ENCODE measurements at regions not wholly inside any gene's neighbourhood (a gene's known extent, or its start where the extent isn't known, plus 50 kb on each side); places are given as distances from the start of the nearest gene placed in this dataset.

DNA sequence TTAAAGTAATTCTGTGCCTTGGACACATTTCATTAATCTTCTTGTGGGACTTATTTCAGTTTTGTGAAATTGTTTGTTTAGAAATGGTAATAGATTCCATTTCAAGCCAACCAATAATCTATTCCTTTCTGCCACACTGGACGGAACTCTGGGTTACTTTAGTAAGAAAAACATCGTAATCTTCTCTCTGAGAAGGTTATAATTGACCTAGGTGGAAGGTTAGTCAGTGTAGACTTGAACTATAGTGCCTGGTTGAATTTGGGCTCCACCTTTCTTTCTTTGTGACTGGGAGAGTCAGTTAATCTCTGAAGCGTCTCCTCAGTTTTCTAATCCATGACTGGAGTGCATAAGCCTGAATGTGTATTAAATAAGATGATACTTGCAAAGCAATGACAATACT is 89.7 kb upstream of the PRLR start:
- DNase-seq (ENCODE audit: low read depth in 3 of 3) = no peak

DNA sequence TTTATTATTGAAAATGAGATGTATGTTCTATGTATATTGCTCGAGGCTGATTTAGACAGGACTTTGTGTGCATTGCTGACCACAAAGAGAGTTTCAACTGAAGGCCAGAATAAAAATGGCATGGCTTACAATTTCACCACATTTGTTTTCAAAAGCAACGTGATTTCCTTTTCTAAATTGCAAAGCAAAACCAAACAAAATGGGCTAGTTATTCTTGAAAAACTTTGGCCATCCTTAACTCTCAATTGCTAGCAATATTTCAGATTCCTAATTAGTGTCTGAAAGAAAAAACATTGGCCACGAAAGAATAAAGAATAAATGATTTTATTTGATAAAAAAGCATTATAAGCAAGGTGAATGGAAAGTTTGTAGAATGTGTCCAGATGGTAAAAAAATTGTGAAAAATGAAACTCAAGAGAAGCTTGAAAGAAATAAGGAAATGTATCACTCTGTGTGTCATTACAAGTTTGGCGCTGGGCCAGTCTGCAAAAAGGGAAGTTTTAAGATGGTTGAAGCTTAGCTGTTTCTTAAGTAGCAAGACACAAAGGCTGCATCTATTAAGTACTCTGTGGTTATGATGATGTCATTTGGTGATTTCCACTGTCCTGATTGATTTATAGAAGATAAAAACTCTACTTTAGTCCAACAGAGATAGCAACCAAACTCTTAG is 89.2 kb upstream of the PRLR start:
- peak; percentile 6 to 73 (median 35) for DNase-seq (ENCODE audit: low read depth in 3 of 3)

DNA sequence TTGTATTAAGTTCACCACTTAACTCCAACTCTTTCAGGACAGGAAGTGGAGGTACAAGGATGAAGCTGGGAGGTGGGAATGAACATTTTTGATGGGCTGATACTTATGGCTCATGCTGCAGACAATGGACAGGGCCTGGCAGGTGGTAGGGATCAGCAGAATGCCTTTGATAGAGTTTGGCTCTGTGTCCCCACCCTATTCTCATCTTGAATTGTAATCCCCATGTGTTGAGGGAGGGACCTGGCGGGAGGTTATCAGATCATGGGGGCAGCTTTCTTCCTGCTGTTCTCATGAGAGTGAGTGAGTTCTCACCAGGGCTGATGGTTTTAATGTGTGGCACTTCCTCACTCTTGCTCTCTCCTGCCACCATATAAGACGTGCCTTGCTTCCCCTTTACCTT is 87.3 kb upstream of the PRLR start:
- DNase-seq (ENCODE audit: low read depth in 3 of 3) = no peak

- DNase-seq (ENCODE audit: low read depth in 3 of 3) = peak in 1 of 3 experiments; percentile 6
Measured at GRCh38 chr5:35316611-35317274, 86.5 kb upstream of the PRLR start.

DNA sequence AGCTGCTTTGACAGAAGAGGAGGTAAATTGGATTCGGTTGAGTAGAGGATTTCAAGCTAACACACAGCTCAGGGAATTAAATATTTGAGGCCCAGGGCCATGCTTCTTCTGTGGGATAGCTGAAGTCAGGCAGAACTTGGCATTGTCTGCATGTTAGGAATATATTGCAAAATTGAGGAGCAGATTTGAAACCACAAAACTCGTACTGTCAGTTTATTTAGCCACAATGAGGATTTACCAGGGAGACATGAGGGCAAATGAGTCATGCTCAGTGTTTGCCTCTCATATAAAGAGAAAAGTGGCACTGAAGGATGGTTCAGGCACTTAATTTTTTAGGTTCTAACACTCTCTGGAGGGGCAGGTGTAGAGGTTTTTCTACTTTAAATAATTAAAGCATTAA is 83.0 kb upstream of the PRLR start:
- no peak for DNase-seq (ENCODE audit: low read depth in 3 of 3)

DNA sequence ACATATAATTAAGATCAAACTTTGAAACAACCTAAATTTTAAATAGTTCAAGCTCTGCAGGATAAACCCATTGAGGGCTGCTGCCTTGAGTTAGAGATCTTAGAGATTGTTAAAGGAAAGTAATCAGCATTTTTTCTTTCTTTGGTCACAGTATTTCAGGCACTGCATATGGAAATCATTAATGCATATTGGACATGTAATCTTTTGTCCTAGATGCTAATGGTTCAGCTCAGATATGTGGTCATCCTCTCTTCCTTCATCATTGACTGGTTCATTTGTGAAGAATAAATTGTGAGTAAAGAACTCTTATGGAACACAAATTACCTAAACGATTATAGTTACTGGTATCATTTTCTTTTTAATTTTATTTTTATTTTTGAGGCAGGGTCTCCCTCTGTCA is 82.0 kb upstream of the PRLR start:
- no peak for DNase-seq (ENCODE audit: low read depth in 3 of 3)

GRCh38 chr5:35309365-35310130 is 79.3 kb upstream of the PRLR start:
- DNase-seq (ENCODE audit: low read depth in 3 of 3) = no peak

GRCh38 chr5:35308421-35308820 is 78.1 kb upstream of the PRLR start:
- DNase-seq (ENCODE audit: low read depth in 3 of 3) = no peak

- no peak for DNase-seq (ENCODE audit: low read depth in 3 of 3)
Measured at GRCh38 chr5:35306716-35307365, 76.6 kb upstream of the PRLR start.

DNA sequence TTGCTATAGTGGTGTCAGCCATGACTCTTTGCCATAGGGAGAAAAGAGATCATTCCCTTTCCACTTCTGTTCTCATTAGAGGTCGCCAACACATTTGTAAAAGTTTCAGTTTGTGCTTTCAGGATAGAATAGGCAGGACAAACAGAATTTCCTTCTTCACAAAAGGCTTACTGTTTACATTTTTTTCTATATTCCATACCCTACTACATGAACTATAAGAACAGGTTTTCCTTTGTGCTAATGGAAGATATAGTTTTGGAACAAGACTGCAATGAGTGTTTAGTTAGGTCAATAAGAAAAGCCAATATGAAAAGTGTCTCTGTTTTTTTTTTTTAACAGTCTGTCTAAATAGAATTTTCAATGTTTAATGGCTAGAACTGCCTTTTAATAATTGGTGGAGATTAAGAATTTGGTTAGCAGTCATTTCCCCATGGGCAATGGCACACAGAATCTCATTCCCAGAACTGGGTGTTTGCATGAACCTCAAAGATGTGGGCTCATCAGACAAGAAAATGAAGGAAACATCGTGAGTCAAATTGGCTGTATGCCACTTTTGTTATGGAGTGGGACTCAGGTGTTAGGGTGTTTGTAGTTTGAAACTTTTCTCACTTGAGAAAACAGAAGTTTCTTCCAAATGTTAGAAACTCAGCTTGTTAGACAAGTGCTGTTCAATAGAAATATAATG is 75.2 kb upstream of the PRLR start:
- no peak for DNase-seq (ENCODE audit: low read depth in 3 of 3)

DNA sequence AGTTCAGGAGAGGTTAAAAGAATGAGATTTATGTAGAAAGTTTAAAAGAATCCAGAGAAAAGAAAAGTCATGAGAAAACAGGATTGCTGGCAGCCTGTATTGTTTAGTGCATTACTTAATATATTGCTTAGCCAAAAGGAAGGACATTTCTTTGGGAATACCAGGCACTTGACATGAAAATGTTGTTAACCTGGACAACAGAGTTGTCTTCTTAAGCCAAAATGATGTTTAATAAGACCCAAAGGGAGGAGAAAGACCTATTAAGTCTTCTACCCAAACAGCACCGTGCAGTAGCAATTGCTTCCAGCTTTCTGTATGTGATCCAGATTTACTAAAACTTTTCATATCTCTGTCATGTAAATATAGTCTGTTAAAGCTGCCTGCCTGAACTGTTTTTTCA is 74.0 kb upstream of the PRLR start:
- no peak for DNase-seq (ENCODE audit: low read depth in 3 of 3)

DNA sequence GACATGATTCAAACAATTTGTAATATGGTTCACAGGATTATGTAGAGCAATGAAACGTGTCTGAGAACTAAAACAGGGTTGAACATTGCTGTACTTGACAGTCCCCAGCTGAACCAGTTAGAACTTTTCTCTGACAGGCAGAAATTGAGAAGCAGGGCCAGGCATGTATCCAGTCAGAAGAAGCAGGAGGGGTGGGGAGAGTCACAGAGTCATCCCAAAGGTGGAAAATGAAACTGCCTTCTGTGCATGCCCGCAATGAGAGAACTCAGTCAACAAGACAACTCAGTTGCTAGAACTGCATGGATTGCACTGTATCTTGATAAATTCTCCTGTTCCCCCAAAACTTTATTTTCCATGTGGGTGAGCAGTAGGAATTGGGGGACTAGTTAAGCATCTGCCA is 72.9 kb upstream of the PRLR start:
- no peak for DNase-seq (ENCODE audit: low read depth in 3 of 3)

DNA sequence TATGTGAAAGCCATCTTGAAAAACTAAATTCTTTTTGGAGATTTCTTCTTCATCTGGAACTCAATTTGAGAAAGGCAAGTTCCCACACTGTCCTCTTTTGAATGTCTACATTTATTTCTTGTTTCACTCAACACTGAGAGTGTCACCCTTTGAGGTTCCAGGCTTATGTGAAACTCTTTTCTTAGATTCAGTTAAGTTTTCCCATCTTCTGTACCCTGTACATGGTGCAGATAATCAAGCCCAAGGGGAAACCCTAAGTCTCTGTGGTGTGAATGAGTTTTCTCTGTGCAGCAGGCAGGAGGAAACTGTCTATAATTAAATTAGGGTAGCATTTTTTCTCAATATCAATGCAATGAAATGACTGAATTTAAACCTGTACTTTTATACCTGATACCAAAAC is 72.3 kb upstream of the PRLR start:
- DNase-seq (ENCODE audit: low read depth in 3 of 3) = no peak

GRCh38 chr5:35297755-35298154 is 67.5 kb upstream of the PRLR start:
- DNase-seq (ENCODE audit: low read depth in 3 of 3) = no peak

DNA sequence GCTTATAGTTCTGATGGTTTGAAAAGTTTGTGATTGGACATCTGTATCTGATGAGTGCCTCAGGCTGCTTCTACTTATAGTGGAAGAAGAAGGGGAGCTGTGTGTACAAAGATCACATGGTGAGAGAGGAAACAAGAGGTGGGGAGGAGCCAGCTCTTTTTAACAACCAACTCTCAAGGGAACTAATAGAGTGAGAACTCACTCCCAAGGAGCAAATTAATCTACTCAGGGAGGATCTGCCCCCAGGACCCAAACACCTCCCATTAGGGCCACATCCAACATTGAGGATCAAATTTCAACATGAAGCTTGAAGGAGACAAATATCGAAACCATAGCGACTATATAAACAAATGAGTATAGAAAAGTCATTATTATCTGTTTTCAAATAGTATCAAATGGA is 64.7 kb upstream of the PRLR start:
- DNase-seq (ENCODE audit: low read depth in 3 of 3) = no peak

DNA sequence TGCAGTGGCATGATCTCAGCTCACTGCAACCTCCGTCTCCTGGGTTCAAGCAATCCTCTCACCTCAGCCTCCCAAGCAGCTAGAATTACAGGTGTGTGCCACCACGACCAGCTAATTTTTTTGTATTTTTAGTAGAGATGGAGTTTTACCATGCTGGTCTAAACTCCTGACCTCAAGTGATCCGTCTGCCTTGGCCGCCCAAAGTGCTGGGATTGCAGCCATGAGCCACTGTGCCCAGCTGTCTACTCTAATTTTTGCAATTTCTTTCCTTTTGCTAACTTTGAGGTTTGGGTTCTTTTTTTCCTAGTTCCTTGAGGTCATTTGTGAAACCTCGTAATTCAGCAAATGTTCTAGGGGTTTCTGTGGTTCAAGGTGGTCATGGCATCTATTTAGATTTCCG is 63.7 kb upstream of the PRLR start:
- DNase-seq (ENCODE audit: low read depth in 3 of 3) = no peak

DNA sequence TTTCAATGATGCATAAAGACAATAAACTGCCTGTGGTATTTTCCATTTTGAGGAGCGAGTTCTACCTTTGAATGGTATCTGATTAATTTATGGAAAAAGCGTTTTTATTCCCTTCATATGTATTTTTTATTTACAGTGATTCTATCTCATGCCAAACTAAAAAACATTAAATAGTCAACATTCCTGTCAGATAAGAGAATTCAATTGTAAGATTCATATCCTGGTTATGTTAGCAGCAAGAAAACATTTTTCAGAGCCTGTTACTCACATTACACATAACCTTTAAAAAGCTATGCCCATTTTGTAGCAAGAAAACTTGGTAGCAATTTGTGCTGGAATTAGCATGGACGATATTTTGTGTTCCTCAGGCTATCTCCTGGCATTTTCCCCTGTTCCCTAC is 55.1 kb upstream of the PRLR start:
- DNase-seq (ENCODE audit: low read depth in 3 of 3) = no peak

DNA sequence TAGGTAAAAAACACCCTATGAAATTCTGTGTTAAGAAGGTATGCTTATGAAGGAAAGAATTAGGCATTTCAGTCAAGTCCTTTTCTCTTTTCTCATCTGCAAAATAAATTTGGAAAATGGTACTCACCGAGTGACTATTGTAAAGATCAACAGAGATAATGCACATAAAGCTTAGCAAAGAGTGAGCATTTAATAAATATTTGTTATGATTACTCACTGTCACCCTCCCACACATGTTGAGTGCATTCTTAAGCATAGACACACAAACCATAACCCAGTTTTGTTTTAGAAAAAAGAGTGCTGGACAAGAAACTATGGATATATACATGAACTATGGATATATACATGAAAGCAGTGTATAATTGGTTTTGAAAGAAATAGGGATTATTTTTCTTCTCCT is 54.7 kb upstream of the PRLR start:
- no peak for DNase-seq (ENCODE audit: low read depth in 3 of 3)

GRCh38 chr5:35284364-35284763 is 54.1 kb upstream of the PRLR start:
- DNase-seq (ENCODE audit: low read depth in 3 of 3) = no peak

DNA sequence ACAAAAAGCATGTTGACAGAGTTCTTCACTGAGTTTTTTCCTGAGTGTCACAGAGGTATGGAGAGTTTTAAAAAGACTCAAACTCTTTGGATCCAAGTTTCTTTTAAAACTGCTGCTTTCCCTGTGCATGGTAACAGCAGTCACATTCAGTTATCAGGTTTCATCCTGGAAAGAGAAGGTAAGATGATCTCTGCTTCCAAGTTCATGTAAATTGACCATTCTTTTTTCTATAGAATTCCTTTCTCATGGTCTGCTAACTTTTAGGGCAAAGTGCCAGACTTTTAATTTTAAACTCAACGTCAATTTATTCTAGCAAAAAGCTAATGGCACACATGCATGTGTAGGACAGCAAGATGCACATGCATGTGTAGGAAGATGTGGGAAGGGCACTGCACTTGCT is 52.5 kb upstream of the PRLR start:
- DNase-seq (ENCODE audit: low read depth in 3 of 3) = no peak

DNA sequence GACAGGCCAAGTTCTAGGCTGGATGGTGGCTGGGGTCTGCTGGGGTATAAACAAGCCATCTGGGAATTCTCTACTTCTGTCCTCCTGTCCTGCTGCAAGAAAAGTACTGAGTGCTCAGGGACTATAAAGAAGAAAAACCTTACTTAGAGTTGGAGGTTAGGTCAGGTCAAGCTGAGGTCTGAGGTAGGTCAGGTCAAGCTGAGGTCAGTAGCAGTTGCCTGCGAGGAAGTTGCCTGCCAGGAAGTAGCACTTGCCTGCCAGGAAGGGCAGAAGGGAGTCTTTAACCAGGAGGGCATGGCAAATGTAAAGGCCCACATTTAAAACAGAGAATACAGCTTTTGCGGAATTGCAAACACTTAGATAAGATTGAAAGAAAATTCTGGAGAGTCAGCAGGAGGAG is 51.3 kb upstream of the PRLR start:
- DNase-seq (ENCODE audit: low read depth in 3 of 3) = no peak

Measured in stimulated activated CD4-positive, alpha-beta T cell treated with anti-CD3 and anti-CD28 coated beads, TNF-alpha, amount 100 ng/mL, for 24 hours (primary cell).